ENCODE measurements at regions not wholly inside any gene's neighbourhood (a gene's known extent, or its start where the extent isn't known, plus 50 kb on each side); places are given as distances from the start of the nearest gene placed in this dataset.

DNA sequence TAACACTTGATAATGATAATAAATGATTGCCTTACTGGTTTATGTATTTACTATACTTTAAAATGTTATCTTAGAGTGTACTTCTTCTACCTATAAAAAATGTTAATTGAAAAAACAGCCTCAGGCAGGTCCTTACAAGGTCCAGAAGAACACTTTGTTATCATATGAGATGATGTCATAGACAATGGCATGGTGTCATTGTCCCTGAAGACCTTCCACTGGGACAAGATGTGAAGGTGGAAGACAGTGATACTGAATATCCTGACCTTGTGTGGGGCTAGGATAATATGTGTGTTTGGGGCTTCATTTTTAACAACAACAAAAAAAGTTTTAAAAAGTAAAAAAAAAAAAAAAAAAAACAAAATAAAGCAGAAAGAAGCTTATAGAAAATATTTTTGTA is 342.2 kb upstream of the KYNU start:
- TF ChIP-seq, protein P1, sequence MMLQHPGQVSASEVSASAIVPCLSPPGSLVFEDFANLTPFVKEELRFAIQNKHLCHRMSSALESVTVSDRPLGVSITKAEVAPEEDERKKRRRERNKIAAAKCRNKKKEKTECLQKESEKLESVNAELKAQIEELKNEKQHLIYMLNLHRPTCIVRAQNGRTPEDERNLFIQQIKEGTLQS (IDR thresholded peaks at IDR 0.05) = no peak
- TF ChIP-seq, protein P2, sequence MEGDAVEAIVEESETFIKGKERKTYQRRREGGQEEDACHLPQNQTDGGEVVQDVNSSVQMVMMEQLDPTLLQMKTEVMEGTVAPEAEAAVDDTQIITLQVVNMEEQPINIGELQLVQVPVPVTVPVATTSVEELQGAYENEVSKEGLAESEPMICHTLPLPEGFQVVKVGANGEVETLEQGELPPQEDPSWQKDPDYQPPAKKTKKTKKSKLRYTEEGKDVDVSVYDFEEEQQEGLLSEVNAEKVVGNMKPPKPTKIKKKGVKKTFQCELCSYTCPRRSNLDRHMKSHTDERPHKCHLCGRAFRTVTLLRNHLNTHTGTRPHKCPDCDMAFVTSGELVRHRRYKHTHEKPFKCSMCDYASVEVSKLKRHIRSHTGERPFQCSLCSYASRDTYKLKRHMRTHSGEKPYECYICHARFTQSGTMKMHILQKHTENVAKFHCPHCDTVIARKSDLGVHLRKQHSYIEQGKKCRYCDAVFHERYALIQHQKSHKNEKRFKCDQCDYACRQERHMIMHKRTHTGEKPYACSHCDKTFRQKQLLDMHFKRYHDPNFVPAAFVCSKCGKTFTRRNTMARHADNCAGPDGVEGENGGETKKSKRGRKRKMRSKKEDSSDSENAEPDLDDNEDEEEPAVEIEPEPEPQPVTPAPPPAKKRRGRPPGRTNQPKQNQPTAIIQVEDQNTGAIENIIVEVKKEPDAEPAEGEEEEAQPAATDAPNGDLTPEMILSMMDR (IDR thresholded peaks at IDR 0.05; ENCODE audit: low read depth, low read length, missing input control) = no peak
- TF ChIP-seq, protein P3, sequence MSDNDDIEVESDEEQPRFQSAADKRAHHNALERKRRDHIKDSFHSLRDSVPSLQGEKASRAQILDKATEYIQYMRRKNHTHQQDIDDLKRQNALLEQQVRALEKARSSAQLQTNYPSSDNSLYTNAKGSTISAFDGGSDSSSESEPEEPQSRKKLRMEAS (IDR thresholded peaks at IDR 0.05) = no peak
- no peak for TF ChIP-seq SP1 (IDR thresholded peaks at IDR 0.05)
- TF ChIP-seq, protein P4, sequence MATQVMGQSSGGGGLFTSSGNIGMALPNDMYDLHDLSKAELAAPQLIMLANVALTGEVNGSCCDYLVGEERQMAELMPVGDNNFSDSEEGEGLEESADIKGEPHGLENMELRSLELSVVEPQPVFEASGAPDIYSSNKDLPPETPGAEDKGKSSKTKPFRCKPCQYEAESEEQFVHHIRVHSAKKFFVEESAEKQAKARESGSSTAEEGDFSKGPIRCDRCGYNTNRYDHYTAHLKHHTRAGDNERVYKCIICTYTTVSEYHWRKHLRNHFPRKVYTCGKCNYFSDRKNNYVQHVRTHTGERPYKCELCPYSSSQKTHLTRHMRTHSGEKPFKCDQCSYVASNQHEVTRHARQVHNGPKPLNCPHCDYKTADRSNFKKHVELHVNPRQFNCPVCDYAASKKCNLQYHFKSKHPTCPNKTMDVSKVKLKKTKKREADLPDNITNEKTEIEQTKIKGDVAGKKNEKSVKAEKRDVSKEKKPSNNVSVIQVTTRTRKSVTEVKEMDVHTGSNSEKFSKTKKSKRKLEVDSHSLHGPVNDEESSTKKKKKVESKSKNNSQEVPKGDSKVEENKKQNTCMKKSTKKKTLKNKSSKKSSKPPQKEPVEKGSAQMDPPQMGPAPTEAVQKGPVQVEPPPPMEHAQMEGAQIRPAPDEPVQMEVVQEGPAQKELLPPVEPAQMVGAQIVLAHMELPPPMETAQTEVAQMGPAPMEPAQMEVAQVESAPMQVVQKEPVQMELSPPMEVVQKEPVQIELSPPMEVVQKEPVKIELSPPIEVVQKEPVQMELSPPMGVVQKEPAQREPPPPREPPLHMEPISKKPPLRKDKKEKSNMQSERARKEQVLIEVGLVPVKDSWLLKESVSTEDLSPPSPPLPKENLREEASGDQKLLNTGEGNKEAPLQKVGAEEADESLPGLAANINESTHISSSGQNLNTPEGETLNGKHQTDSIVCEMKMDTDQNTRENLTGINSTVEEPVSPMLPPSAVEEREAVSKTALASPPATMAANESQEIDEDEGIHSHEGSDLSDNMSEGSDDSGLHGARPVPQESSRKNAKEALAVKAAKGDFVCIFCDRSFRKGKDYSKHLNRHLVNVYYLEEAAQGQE (IDR thresholded peaks at IDR 0.05) = no peak
- no peak for TF ChIP-seq EGR1 (IDR thresholded peaks at IDR 0.05; ENCODE audit: low read depth in 2 of 2)
- no peak for TF ChIP-seq TAF1 (conservative IDR thresholded peaks at IDR 0.05)
- no peak for TF ChIP-seq GABPA (IDR thresholded peaks at IDR 0.05 in 1 of 2, conservative IDR thresholded peaks at IDR 0.05 in 1 of 2)
- TF ChIP-seq, protein P5, sequence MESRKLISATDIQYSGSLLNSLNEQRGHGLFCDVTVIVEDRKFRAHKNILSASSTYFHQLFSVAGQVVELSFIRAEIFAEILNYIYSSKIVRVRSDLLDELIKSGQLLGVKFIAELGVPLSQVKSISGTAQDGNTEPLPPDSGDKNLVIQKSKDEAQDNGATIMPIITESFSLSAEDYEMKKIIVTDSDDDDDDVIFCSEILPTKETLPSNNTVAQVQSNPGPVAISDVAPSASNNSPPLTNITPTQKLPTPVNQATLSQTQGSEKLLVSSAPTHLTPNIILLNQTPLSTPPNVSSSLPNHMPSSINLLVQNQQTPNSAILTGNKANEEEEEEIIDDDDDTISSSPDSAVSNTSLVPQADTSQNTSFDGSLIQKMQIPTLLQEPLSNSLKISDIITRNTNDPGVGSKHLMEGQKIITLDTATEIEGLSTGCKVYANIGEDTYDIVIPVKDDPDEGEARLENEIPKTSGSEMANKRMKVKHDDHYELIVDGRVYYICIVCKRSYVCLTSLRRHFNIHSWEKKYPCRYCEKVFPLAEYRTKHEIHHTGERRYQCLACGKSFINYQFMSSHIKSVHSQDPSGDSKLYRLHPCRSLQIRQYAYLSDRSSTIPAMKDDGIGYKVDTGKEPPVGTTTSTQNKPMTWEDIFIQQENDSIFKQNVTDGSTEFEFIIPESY (IDR thresholded peaks at IDR 0.05) = no peak
- TF ChIP-seq RAD21 (IDR thresholded peaks at IDR 0.05) = no peak
- no peak for TF ChIP-seq HNF4G (IDR thresholded peaks at IDR 0.05)
- no peak for TF ChIP-seq YY1 (IDR thresholded peaks at IDR 0.05)
- no peak for TF ChIP-seq HNF4A (conservative IDR thresholded peaks at IDR 0.05)
- no peak for TF ChIP-seq JUND (IDR thresholded peaks at IDR 0.05)
